Stimulated activated CD4-positive, alpha-beta T cell treated with anti-CD3 and anti-CD28 coated beads, TNF-alpha, amount 100 ng/mL, for 24 hours (primary cell): ENCODE measurements at regions not wholly inside any gene's neighbourhood (a gene's known extent, or its start where the extent isn't known, plus 50 kb on each side); places are given as distances from the start of the nearest gene placed in this dataset.

Experiments
- DNase-seq, 3 experiments: peaks; one replicate each; pipeline ENCODE4 v3.0.0-alpha.2; 2020; ENCODE audit warnings: low read depth in 3 of 3

GRCh38 chr5:68161156-68161555, 54.4 kb upstream of the PIK3R1 start:
- no peak for DNase-seq

- DNase-seq = no peak
Measured at GRCh38 chr5:68159224-68159951, 56.2 kb upstream of the PIK3R1 start.

- no peak for DNase-seq
Measured at GRCh38 chr5:68155940-68156339, 59.6 kb upstream of the PIK3R1 start.

GRCh38 chr5:68154119-68154857, 61.3 kb upstream of the PIK3R1 start:
- no peak for DNase-seq

- DNase-seq = no peak
Measured at GRCh38 chr5:68151812-68152211, 63.7 kb upstream of the PIK3R1 start.

- no peak for DNase-seq
Measured at GRCh38 chr5:68149189-68149588, 66.4 kb upstream of the PIK3R1 start.

GRCh38 chr5:68148096-68148495, 67.5 kb upstream of the PIK3R1 start:
- DNase-seq = no peak

- DNase-seq = no peak
Measured at GRCh38 chr5:68147659-68148058, 67.9 kb upstream of the PIK3R1 start.

GRCh38 chr5:68141494-68141893, 74.1 kb upstream of the PIK3R1 start:
- no peak for DNase-seq

- DNase-seq = no peak
Measured at GRCh38 chr5:68140763-68141162, 74.8 kb upstream of the PIK3R1 start.

GRCh38 chr5:68139611-68140441, 75.7 kb upstream of the PIK3R1 start:
- DNase-seq = no peak

GRCh38 chr5:68137511-68138140, 77.9 kb upstream of the PIK3R1 start:
- DNase-seq = no peak

GRCh38 chr5:68134669-68135313, 80.8 kb upstream of the PIK3R1 start:
- no peak for DNase-seq

GRCh38 chr5:68134033-68134668, 81.4 kb upstream of the PIK3R1 start:
- DNase-seq = no peak

- no peak for DNase-seq
Measured at GRCh38 chr5:68130253-68130652, 85.3 kb upstream of the PIK3R1 start.

GRCh38 chr5:68129364-68129763, 86.2 kb upstream of the PIK3R1 start:
- no peak for DNase-seq

- DNase-seq = no peak
Measured at GRCh38 chr5:68126886-68127285, 88.7 kb upstream of the PIK3R1 start.

- DNase-seq = no peak
Measured at GRCh38 chr5:68122439-68123328, 92.9 kb upstream of the PIK3R1 start.

- no peak for DNase-seq
Measured at GRCh38 chr5:68116868-68117411, 98.6 kb upstream of the PIK3R1 start.

- DNase-seq = no peak
Measured at GRCh38 chr5:68116408-68116807, 99.1 kb upstream of the PIK3R1 start.
